ENCODE measurements at regions not wholly inside any gene's neighbourhood (a gene's known extent, or its start where the extent isn't known, plus 50 kb on each side); places are given as distances from the start of the nearest gene placed in this dataset.
A peak's percentile ranks its signal among the peaks of the same experiment; 100 is the strongest.

DNA sequence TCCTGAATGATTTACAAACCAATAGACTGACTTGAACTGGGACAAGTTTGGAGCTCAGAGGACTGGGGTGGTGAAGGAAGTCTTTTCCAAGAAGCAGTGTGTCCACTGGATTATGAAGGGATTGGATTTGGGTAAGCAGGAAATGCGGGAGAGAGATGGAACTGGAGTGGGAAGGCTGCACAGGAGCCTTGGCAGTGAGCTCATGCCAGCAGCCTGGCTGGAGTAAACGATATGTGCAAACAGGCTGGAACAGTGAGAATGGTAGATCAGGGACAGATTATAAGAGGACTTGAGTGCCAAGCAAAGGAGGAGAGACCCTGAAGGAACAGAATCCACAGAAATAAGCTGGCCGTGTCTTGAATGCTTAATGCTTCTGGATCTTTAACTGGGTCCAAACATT, 121.9 kb upstream of the GATA6 start:
- Histone ChIP-seq H3K4me1 (peaks cover 8 to 46% (median 34%) of the 10 kb centered on the region in 4 donors), H3K27me3 (no peaks in the 10 kb centered on the region), H3K27ac (peak overlapping the region; percentile 3 to 91 (median 79)), H3K9me3 (no peaks in the 10 kb centered on the region), H3K36me3 (no peaks in the 10 kb centered on the region), H3K4me3 (no peak overlapping the region)
- 27 to 47% (median 36%) methylated on average over 3 of the region's 3 CpGs for WGBS, 5 donors
- peak in 1 of 2 donors; percentile 42 for DNase-seq
- TF ChIP-seq POLR2AphosphoS5 (IDR thresholded peaks at IDR 0.05) (no peak), POLR2A (IDR thresholded peaks at IDR 0.05) (no peak), EP300 (IDR thresholded peaks at IDR 0.05) (no peak)
- TF ChIP-seq, protein P1, sequence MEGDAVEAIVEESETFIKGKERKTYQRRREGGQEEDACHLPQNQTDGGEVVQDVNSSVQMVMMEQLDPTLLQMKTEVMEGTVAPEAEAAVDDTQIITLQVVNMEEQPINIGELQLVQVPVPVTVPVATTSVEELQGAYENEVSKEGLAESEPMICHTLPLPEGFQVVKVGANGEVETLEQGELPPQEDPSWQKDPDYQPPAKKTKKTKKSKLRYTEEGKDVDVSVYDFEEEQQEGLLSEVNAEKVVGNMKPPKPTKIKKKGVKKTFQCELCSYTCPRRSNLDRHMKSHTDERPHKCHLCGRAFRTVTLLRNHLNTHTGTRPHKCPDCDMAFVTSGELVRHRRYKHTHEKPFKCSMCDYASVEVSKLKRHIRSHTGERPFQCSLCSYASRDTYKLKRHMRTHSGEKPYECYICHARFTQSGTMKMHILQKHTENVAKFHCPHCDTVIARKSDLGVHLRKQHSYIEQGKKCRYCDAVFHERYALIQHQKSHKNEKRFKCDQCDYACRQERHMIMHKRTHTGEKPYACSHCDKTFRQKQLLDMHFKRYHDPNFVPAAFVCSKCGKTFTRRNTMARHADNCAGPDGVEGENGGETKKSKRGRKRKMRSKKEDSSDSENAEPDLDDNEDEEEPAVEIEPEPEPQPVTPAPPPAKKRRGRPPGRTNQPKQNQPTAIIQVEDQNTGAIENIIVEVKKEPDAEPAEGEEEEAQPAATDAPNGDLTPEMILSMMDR (IDR thresholded peaks at IDR 0.05), result no peak
- intact Hi-C loops (cut with DNase I; ENCODE audit: low total_unique reads), result no loop called here

DNA sequence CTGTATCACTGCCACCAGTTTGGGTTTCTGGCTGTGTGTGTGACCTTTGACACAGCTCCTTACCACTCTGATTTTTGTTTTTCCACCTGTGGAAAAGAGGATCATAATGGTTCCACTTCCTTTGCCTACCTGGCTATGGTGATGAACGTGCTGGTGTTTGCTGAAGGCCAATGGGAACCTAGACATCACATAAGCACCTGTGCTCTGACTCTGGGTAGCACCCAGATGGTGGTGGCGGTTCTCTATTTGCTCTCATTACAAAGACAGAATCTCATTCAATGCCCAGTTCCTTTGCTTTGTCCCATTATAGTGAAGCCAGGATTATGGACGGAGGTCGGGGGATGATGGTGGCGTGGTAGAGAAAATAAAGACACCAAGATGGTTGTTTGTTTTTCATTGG, 121.2 kb upstream of the GATA6 start:
- 69 to 84% (median 78%) methylated on average over 5 of the region's 5 CpGs for WGBS, 5 donors
- no peak overlapping the region for H3K4me3 ChIP-seq
- intact Hi-C loops (cut with DNase I; ENCODE audit: low total_unique reads), result no loop called here

DNA sequence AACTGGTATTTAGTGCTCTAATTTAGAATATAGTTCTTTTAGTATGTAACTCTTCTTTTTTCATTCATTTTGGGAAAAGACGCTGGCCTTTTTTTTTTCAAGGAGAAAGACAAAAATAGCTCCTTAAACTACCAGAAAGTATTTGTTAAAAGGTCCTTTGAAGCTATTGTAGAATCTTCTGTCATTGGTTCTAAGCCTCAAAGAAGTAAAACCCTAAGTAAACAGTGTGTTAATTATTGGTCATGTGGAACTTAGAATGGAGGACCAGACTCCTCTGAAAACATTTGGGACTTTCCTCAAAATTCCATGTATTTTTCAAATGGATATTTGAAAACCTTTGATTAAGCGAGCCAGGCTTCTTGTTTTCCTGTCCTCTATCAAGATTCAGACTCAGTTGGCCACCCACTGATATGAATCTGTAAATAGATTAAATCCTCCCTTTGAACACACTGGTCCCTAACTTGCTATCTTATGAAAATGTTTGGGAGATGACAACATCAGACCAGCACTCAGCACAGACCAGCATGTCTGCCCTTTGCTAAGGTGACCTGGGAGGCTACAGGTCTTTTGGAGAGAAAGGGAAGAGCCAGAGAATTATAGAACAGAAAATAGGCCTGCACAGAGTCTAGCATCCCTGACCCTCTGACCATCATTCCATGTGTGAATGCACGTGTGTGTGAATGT, 120.3 kb upstream of the GATA6 start:
- 46 to 69% (median 54%) methylated on average over 3 of the region's 3 CpGs for WGBS, 5 donors
- Histone ChIP-seq H3K4me3 (no peak overlapping the region), H3K27ac (peak overlapping the region in 2 of 5 donors; percentile 3 to 91), H3K9me3 (peaks cover 0 to 6% (median 0%) of the 10 kb centered on the region in 4 donors), H3K4me1 (peaks cover 2 to 34% (median 25%) of the 10 kb centered on the region in 4 donors), H3K36me3 (no peaks in the 10 kb centered on the region), H3K27me3 (no peaks in the 10 kb centered on the region)
- intact Hi-C loops (cut with DNase I; ENCODE audit: low total_unique reads), result no loop called here
- TF ChIP-seq, protein P1 (IDR thresholded peaks at IDR 0.05), result no peak
- no peak for DNase-seq

More for the DNA sequence above, 121.2 kb upstream of the GATA6 start:
- no peaks in the 10 kb centered on the region for H3K9me3 ChIP-seq
- peaks cover 8 to 43% (median 31%) of the 10 kb centered on the region in 4 donors for H3K4me1 ChIP-seq
- peak overlapping the region; percentile 3 to 91 (median 79) for H3K27ac ChIP-seq
- H3K36me3 ChIP-seq, result no peaks in the 10 kb centered on the region
- TF ChIP-seq POLR2AphosphoS5 (IDR thresholded peaks at IDR 0.05), result no peak
- TF ChIP-seq, protein P1 (IDR thresholded peaks at IDR 0.05), result no peak
- no peak for TF ChIP-seq EP300 (IDR thresholded peaks at IDR 0.05)
- TF ChIP-seq POLR2A (IDR thresholded peaks at IDR 0.05), result no peak
- H3K27me3 ChIP-seq, result no peaks in the 10 kb centered on the region
- DNase-seq, result no peak

DNA sequence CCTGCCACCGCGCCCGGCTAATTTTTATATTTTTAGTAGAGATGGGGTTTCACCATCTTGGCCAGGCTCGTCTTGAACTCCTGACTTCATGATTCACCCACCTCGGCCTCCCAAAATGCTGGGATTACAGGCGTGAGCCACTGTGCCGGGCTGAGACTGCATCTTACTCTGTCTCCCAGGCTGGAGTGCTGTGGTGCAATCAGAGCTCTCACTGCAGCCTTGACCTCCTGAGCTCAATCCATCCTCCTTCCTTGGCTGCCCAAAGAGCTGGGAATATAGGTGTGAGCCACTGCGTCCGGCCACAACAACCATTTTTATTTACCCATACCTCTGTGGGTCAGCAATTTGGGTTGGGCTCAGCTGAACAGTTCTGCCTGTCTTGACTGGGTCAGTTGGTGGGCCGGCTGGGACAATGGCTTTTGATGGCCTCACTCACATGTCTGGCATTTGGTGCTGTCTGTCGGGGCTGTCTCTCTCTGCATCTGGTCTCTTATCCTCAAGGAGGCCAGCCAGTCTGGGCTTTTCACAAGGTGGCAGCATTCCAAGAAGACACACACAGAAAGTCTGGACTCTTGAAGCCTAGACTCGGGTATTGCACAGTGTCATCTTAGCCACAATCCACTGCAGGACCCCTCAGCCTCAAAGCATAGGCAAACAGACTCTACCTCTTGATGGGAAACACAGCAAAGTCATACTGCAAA, 116.8 kb upstream of the GATA6 start:
- Histone ChIP-seq H3K9me3 (peaks cover 0 to 13% (median 0%) of the 10 kb centered on the region in 4 donors), H3K4me1 (peaks cover 0 to 19% (median 5%) of the 10 kb centered on the region in 4 donors), H3K4me3 (no peak overlapping the region), H3K36me3 (no peaks in the 10 kb centered on the region), H3K27me3 (no peaks in the 10 kb centered on the region), H3K27ac (no peak overlapping the region)
- intact Hi-C loops (cut with DNase I; ENCODE audit: low total_unique reads), result no loop called here
- WGBS, 5 donors, result 62 to 78% (median 72%) methylated on average over 12 of the region's 12 CpGs
- TF ChIP-seq, protein P1 (IDR thresholded peaks at IDR 0.05), result no peak
- no peak for TF ChIP-seq EP300 (IDR thresholded peaks at IDR 0.05)
- TF ChIP-seq POLR2A (IDR thresholded peaks at IDR 0.05), result no peak
- no peak for TF ChIP-seq POLR2AphosphoS5 (IDR thresholded peaks at IDR 0.05)
- DNase-seq, result no peak

Measured in stomach (tissue), 8 donors.